CD14-positive monocyte (primary cell): ENCODE measurements at regions not wholly inside any gene's neighbourhood (a gene's known extent, or its start where the extent isn't known, plus 50 kb on each side); places are given as distances from the start of the nearest gene placed in this dataset.
"Not testable (repeated sequence)": the region's sequence is repeated elsewhere in the genome, so short reads cannot be mapped to it uniquely, and the experiment has no call there.

ENCODE experiments used
- DNase-seq, 3 donors: peaks; one replicate each; pipeline ENCODE4 v3.0.0-alpha.2; 2011 to 2022
- H2AFZ ChIP-seq: 2 replicates; pipeline ENCODE4 v1.6.0; 2012; ENCODE audit warnings: mild to moderate bottlenecking, low read depth, low read length, inconsistent platforms; ENCODE audit not compliant: insufficient read depth, poor library complexity, severe bottlenecking
- H3K27ac ChIP-seq, 2 donors: 1 replicate in 1 of 2; 2 replicates in 1 of 2; pipeline ENCODE4 v1.5.1; 2012 to 2013; ENCODE audit warnings: low read length in 2 of 2, control low read depth in 1 of 2, inconsistent platforms in 1 of 2, low read depth in 1 of 2, mild to moderate bottlenecking in 1 of 2
- H3K27me3 ChIP-seq, 2 donors: one replicate each; pipeline versions ENCODE4 v1.6.0 to v1.6.1; 2011 to 2013; ENCODE audit warnings: low read length in 2 of 2; ENCODE audit not compliant: control insufficient read depth in 2 of 2, insufficient read depth in 2 of 2
- H3K36me3 ChIP-seq, 2 donors: replicated peaks in 1 of 2; 1 replicate in 1 of 2; 2 replicates in 1 of 2; pipeline versions ENCODE4 v1.5.1 to v1.6.1; 2012 to 2013; ENCODE audit warnings: low read length in 2 of 2, control low read depth in 1 of 2, inconsistent platforms in 1 of 2, mild to moderate bottlenecking in 1 of 2; ENCODE audit not compliant: insufficient read depth in 2 of 2, control insufficient read depth in 1 of 2
- H3K4me1 ChIP-seq, 2 donors: 1 replicate in 1 of 2; 2 replicates in 1 of 2; pipeline versions ENCODE4 v1.5.1 to v1.6.1; 2012 to 2013; ENCODE audit warnings: low read length in 2 of 2, control low read depth in 1 of 2, inconsistent platforms in 1 of 2, mild to moderate bottlenecking in 1 of 2, moderate library complexity in 1 of 2; ENCODE audit not compliant: insufficient read depth in 2 of 2, control insufficient read depth in 1 of 2
- H3K4me2 ChIP-seq: replicated peaks from 2 replicates; pipeline ENCODE3; 2012; ENCODE audit warnings: low read length, moderate library complexity, mild to moderate bottlenecking; ENCODE audit not compliant: poor library complexity, severe bottlenecking; ENCODE audit errors: extremely low read depth
- H3K4me3 ChIP-seq, 3 experiments: fragments of 200-600 bp in 1 of 3; sonication (generic) in 1 of 3; replicated peaks in 1 of 3; 1 replicate in 2 of 3; 2 replicates in 1 of 3; pipeline ENCODE4 v1.5.1; 2011 to 2013; ENCODE audit warnings: low read length in 3 of 3, mild to moderate bottlenecking in 3 of 3, control low read depth in 2 of 3, low read depth in 2 of 3, inconsistent platforms in 1 of 3, moderate library complexity in 1 of 3
- H3K79me2 ChIP-seq: 2 replicates; pipeline ENCODE4 v1.6.0; 2012; ENCODE audit warnings: mild to moderate bottlenecking, control low read depth, inconsistent platforms, low read length, moderate library complexity; ENCODE audit not compliant: insufficient read depth
- H3K9ac ChIP-seq: 2 replicates; pipeline ENCODE4 v1.6.0; 2017; ENCODE audit warnings: low read length, mild to moderate bottlenecking; ENCODE audit not compliant: insufficient read depth, poor library complexity, severe bottlenecking
- H3K9me3 ChIP-seq, 2 donors: replicated peaks in 1 of 2; 1 replicate in 1 of 2; 2 replicates in 1 of 2; pipeline versions ENCODE4 v1.5.1 to v1.6.1; 2012 to 2013; ENCODE audit warnings: low read length in 2 of 2, control low read depth in 1 of 2; ENCODE audit not compliant: control insufficient read depth in 1 of 2, insufficient read depth in 1 of 2
- H4K20me1 ChIP-seq: 2 replicates; pipeline ENCODE4 v1.6.0; 2012; ENCODE audit warnings: mild to moderate bottlenecking, low read length, control low read depth, moderate library complexity; ENCODE audit not compliant: insufficient read depth
- H3K27ac Mint-ChIP-seq, 7 donors: one replicate each; pipeline ENCODE4 v1.8.0; 2020; ENCODE audit warnings: mild to moderate bottlenecking in 7 of 7, mixed read lengths in 7 of 7, moderate library complexity in 6 of 7, inconsistent platforms in 2 of 7
- H3K27me3 Mint-ChIP-seq, 3 donors: one replicate each; pipeline ENCODE4 v1.8.0; 2021 to 2022; ENCODE audit warnings: low read depth in 3 of 3, mild to moderate bottlenecking in 3 of 3, mixed read lengths in 3 of 3, moderate library complexity in 3 of 3, inconsistent platforms in 1 of 3
- H3K36me3 Mint-ChIP-seq, 2 donors: one replicate each; pipeline ENCODE4 v1.8.0; 2020; ENCODE audit warnings: mixed read lengths in 2 of 2, inconsistent platforms in 1 of 2, mild to moderate bottlenecking in 1 of 2
- H3K4me1 Mint-ChIP-seq: one replicate; pipeline ENCODE4 v1.8.0; 2020; ENCODE audit warnings: mild to moderate bottlenecking, mixed read lengths
- H3K4me3 Mint-ChIP-seq, 2 donors: one replicate each; pipeline ENCODE4 v1.8.0; 2020; ENCODE audit warnings: mild to moderate bottlenecking in 2 of 2, mixed read lengths in 2 of 2, moderate library complexity in 1 of 2
- H3K9me3 Mint-ChIP-seq, 7 donors: one replicate each; pipeline ENCODE4 v1.8.0; 2020 to 2022; ENCODE audit warnings: mixed read lengths in 7 of 7, mild to moderate bottlenecking in 6 of 7, moderate library complexity in 6 of 7, inconsistent platforms in 2 of 7
- WGBS: methylation state at CpG from one replicate; pipeline ENCODE4 v1.1.5; 2013; ENCODE audit warnings: missing lambda C conversion rate; ENCODE audit not compliant: insufficient coverage; 5-methylcytosine and 5-hydroxymethylcytosine counted together
- intact Hi-C, 2 donors: fragments of 100-400 bp; cut with micrococcal nuclease; formaldehyde crosslinking; loops; one replicate each; pipeline versions ENCODE4 v1.15.0 to v1.15.1; 2023
- TF ChIP-seq, protein P1 (sequence below): fragments of 200-600 bp; IDR thresholded peaks from one replicate; pipeline ENCODE4 v1.8.0; 2022; ENCODE audit warnings: antibody characterized with exemption, mild to moderate bottlenecking

GRCh38 chr10:45160271-45160670, 155.1 kb downstream of the OR13A1 start:
- no peaks in the 10 kb centered on the region for H3K36me3 Mint-ChIP-seq
- Histone ChIP-seq H3K9ac (no peak overlapping the region), H3K4me1 (no peaks in the 10 kb centered on the region), H3K27me3 (no peaks in the 10 kb centered on the region), H3K79me2 (no peaks in the 10 kb centered on the region), H3K27ac (no peak overlapping the region), H2AFZ (no peak overlapping the region), H3K4me2 (no peak overlapping the region), H3K9me3 (no peaks in the 10 kb centered on the region), H3K4me3 (no peak overlapping the region), H3K36me3 (no peaks in the 10 kb centered on the region), H4K20me1 (no peaks in the 10 kb centered on the region)
- TF ChIP-seq, protein P1, sequence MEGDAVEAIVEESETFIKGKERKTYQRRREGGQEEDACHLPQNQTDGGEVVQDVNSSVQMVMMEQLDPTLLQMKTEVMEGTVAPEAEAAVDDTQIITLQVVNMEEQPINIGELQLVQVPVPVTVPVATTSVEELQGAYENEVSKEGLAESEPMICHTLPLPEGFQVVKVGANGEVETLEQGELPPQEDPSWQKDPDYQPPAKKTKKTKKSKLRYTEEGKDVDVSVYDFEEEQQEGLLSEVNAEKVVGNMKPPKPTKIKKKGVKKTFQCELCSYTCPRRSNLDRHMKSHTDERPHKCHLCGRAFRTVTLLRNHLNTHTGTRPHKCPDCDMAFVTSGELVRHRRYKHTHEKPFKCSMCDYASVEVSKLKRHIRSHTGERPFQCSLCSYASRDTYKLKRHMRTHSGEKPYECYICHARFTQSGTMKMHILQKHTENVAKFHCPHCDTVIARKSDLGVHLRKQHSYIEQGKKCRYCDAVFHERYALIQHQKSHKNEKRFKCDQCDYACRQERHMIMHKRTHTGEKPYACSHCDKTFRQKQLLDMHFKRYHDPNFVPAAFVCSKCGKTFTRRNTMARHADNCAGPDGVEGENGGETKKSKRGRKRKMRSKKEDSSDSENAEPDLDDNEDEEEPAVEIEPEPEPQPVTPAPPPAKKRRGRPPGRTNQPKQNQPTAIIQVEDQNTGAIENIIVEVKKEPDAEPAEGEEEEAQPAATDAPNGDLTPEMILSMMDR, result no peak
- DNase-seq, result peak in 1 of 3 donors; percentile 39
- no CpG with 5 or more reads among the region's 1 CpG for WGBS
- H3K4me1 Mint-ChIP-seq, result no peaks in the 10 kb centered on the region
- no peaks in the 10 kb centered on the region for H3K9me3 Mint-ChIP-seq
- peaks cover 0 to 1% (median 0%) of the 10 kb centered on the region in 3 donors for H3K27me3 Mint-ChIP-seq
- no peak overlapping the region for H3K4me3 Mint-ChIP-seq
- H3K27ac Mint-ChIP-seq, result no peak overlapping the region
- intact Hi-C loops, result no loop called here

DNA sequence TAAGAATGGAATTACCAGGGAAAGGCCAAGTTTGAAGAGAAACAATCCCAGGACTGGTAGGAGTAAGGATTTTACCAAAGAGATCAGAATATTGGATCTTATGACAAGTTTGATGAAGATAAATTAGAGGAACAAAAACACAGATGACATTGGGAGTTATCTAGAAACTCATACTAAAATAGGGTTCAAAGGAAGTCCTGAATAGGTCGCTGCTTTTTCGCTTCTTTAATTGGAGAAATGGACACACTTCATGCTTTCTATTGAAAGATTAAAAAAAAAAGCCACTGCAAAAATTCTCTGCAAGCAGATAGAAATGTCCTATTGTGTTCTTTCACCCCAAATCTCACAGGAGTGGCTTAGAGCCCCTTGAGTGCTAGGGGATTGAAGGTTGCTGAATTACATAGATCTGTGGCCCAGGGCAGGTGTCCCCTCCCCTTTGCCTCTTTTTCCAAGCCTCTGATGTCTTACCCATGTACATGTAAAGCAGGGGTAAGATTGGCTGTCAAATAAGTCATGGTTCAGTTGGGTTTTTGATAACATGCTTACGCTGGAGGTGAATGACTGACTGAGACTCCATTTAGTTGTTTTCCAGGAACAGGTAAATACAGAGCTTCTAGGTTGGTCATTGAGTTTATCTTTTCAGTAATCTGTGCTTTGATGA, 152.0 kb downstream of the OR13A1 start:
- 100% methylated on average over 1 of the region's 3 CpGs for WGBS
- Histone ChIP-seq H3K4me2 (no peak overlapping the region), H3K27ac (no peak overlapping the region), H3K9me3 (no peaks in the 10 kb centered on the region), H3K79me2 (no peaks in the 10 kb centered on the region), H3K27me3 (no peaks in the 10 kb centered on the region), H2AFZ (no peak overlapping the region), H3K4me1 (no peaks in the 10 kb centered on the region), H4K20me1 (no peaks in the 10 kb centered on the region), H3K4me3 (no peak overlapping the region), H3K9ac (no peak overlapping the region), H3K36me3 (no peaks in the 10 kb centered on the region)
- Mint-ChIP-seq H3K9me3 (no peaks in the 10 kb centered on the region), H3K27ac (no peak overlapping the region), H3K27me3 (peaks cover 0 to 1% (median 0%) of the 10 kb centered on the region in 3 donors), H3K4me3 (no peak overlapping the region), H3K36me3 (no peaks in the 10 kb centered on the region), H3K4me1 (no peaks in the 10 kb centered on the region)
- DNase-seq, result no peak
- intact Hi-C loops, result no loop called here
- TF ChIP-seq, protein P1, result no peak

- H3K9me3 ChIP-seq, DNase-seq, H3K4me2 ChIP-seq, H3K36me3 ChIP-seq, H3K36me3 Mint-ChIP-seq, H3K79me2 ChIP-seq, H3K4me3 ChIP-seq, H3K9me3 Mint-ChIP-seq, H3K27ac ChIP-seq, H3K27me3 Mint-ChIP-seq, H3K4me1 Mint-ChIP-seq, H3K27ac Mint-ChIP-seq, H3K27me3 ChIP-seq, H2AFZ ChIP-seq, H3K4me3 Mint-ChIP-seq, intact Hi-C loops, H3K9ac ChIP-seq, H4K20me1 ChIP-seq, H3K4me1 ChIP-seq: not testable (repeated sequence)
- WGBS, result 60% methylated on average over 1 of the region's 8 CpGs
Observed at GRCh38 chr10:45175520-45176118, 139.8 kb downstream of the OR13A1 start.
